ENCODE measurements at regions not wholly inside any gene's neighbourhood (a gene's known extent, or its start where the extent isn't known, plus 50 kb on each side); places are given as distances from the start of the nearest gene placed in this dataset.

DNA sequence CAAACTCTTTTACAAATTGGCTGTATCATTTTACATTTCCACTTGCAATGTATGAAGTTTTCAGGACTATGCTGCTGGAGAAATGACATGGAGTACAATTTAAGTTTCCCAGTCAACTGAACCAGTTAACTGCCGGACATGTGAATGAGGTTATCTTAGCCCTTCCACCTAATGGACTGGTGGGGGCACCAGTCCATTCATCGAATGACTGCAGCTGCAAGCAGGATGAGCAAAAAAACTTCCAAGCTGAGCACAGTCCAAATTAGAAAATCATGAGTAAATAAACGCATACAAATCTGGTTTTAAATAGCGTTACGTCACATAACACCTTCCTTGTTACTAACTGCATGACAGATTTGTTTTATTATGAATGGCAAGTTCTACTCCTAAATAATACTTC lies 1131.5 kb downstream of the PCDH18 start:
- Histone ChIP-seq H3K9me3 (ENCODE audit: control insufficient read depth, insufficient read depth, low read length) (no peaks in the 10 kb centered on the region; the same call in 1 of the 2 replicates), H3K27ac (ENCODE audit: low read depth, low read length) (no peak overlapping the region), H3K4me1 (ENCODE audit: control insufficient read depth, low read length) (no peaks in the 10 kb centered on the region), H3K4me2 (ENCODE audit: low read length) (no peak overlapping the region), H3K27me3 (ENCODE audit: control insufficient read depth, low read length) (no peaks in the 10 kb centered on the region), H3K79me2 (ENCODE audit: control insufficient read depth, low read length) (no peaks in the 10 kb centered on the region), H3K4me3 (ENCODE audit: low read length) (no peak overlapping the region), H3K36me3 (ENCODE audit: control insufficient read depth, low read length) (no peaks in the 10 kb centered on the region), H3F3A (ENCODE audit: control insufficient read depth, insufficient read depth) (no peaks in the 10 kb centered on the region), H4K20me1 (ENCODE audit: control insufficient read depth, insufficient read depth, low read depth, low read length) (no peaks in the 10 kb centered on the region), H3K9me2 (replicated peaks; ENCODE audit: control insufficient read depth, low read length) (no peaks in the 10 kb centered on the region)
- TF ChIP-seq, protein P1, sequence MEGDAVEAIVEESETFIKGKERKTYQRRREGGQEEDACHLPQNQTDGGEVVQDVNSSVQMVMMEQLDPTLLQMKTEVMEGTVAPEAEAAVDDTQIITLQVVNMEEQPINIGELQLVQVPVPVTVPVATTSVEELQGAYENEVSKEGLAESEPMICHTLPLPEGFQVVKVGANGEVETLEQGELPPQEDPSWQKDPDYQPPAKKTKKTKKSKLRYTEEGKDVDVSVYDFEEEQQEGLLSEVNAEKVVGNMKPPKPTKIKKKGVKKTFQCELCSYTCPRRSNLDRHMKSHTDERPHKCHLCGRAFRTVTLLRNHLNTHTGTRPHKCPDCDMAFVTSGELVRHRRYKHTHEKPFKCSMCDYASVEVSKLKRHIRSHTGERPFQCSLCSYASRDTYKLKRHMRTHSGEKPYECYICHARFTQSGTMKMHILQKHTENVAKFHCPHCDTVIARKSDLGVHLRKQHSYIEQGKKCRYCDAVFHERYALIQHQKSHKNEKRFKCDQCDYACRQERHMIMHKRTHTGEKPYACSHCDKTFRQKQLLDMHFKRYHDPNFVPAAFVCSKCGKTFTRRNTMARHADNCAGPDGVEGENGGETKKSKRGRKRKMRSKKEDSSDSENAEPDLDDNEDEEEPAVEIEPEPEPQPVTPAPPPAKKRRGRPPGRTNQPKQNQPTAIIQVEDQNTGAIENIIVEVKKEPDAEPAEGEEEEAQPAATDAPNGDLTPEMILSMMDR (IDR thresholded peaks at IDR 0.05; ENCODE audit: low read depth, low read length, poor library complexity, severe bottlenecking), result no peak
- TF ChIP-seq EZH2phosphoT487 (IDR thresholded peaks at IDR 0.05; ENCODE audit: borderline replicate concordance, low read length), result no peak

DNA sequence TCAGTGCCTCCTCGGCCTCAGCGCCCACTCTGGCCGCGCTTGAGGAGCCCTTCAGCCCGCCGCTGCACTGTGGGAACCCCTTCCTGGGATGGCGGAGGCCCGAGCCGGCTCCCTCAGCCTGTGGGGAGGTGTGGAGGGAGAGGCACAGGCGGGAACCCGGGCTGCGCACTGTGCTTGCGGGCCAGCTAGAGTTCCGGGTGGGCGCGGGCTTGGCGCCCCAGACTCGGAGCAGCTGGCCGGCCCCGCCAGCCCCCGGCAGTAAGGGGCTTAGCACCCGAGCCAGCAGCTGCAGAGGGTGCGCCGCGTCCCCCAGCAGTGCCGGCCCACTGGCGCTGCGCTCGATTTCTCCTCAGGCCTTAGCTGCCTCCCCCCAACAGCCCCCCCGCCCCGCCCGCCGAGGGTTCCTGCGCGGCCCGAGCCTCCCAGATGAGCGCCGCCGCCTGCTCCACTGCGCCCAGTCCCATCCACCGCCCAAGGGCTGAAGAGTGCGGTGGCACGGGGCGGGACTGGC lies 1137.0 kb downstream of the PCDH18 start:
- Histone ChIP-seq H3K27ac (ENCODE audit: low read depth, low read length) (no peak overlapping the region), H4K20me1 (ENCODE audit: control insufficient read depth, insufficient read depth, low read depth, low read length) (no peaks in the 10 kb centered on the region), H3K36me3 (ENCODE audit: control insufficient read depth, low read length) (no peaks in the 10 kb centered on the region), H3K9me2 (replicated peaks; ENCODE audit: control insufficient read depth, low read length) (no peaks in the 10 kb centered on the region), H3K27me3 (ENCODE audit: control insufficient read depth, low read length) (no peaks in the 10 kb centered on the region), H3K79me2 (ENCODE audit: control insufficient read depth, low read length) (no peaks in the 10 kb centered on the region), H3K9me3 (ENCODE audit: control insufficient read depth, insufficient read depth, low read length) (no peaks in the 10 kb centered on the region; the same call in 1 of the 2 replicates), H3K4me1 (ENCODE audit: control insufficient read depth, low read length) (no peaks in the 10 kb centered on the region), H3K4me2 (ENCODE audit: low read length) (no peak overlapping the region), H3F3A (ENCODE audit: control insufficient read depth, insufficient read depth) (no peaks in the 10 kb centered on the region), H3K4me3 (ENCODE audit: low read length) (no peak overlapping the region)
- TF ChIP-seq, protein P1 (IDR thresholded peaks at IDR 0.05; ENCODE audit: low read depth, low read length, poor library complexity, severe bottlenecking), result no peak
- TF ChIP-seq EZH2phosphoT487 (IDR thresholded peaks at IDR 0.05; ENCODE audit: borderline replicate concordance, low read length), result no peak

DNA sequence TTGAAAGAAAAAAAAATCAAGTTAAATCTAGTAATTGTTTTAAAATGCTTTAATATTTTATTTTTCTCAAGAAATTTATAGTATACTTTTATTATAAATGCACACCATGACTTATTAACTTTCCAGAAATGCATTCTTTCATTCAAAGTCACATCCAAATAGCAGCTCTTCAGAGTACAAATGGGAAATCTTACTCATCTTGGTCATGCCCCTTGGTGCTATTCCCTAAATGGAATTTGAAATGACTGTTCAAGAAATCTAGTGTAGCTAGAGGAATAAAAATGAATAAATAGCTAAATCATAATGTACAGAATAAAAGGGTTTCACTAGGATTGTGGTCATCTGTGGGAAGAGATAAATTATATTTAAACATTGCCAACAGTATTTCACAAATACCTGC lies 1139.7 kb downstream of the PCDH18 start:
- H3K79me2 ChIP-seq (ENCODE audit: control insufficient read depth, low read length), result no peaks in the 10 kb centered on the region
- no peaks in the 10 kb centered on the region for H3K4me1 ChIP-seq (ENCODE audit: control insufficient read depth, low read length)
- H3K9me3 ChIP-seq (ENCODE audit: control insufficient read depth, insufficient read depth, low read length), result no peaks in the 10 kb centered on the region; the same call in 1 of the 2 replicates
- no peaks in the 10 kb centered on the region for H3K36me3 ChIP-seq (ENCODE audit: control insufficient read depth, low read length)
- no peaks in the 10 kb centered on the region for H3K9me2 ChIP-seq (replicated peaks; ENCODE audit: control insufficient read depth, low read length)
- H3F3A ChIP-seq (ENCODE audit: control insufficient read depth, insufficient read depth), result no peaks in the 10 kb centered on the region
- no peak overlapping the region for H3K4me3 ChIP-seq (ENCODE audit: low read length)
- H3K4me2 ChIP-seq (ENCODE audit: low read length), result no peak overlapping the region
- H3K27ac ChIP-seq (ENCODE audit: low read depth, low read length), result no peak overlapping the region
- no peaks in the 10 kb centered on the region for H3K27me3 ChIP-seq (ENCODE audit: control insufficient read depth, low read length)
- TF ChIP-seq EZH2phosphoT487 (IDR thresholded peaks at IDR 0.05; ENCODE audit: borderline replicate concordance, low read length), result no peak
- TF ChIP-seq, protein P1 (IDR thresholded peaks at IDR 0.05; ENCODE audit: low read depth, low read length, poor library complexity, severe bottlenecking), result no peak
- no peaks in the 10 kb centered on the region for H4K20me1 ChIP-seq (ENCODE audit: control insufficient read depth, insufficient read depth, low read depth, low read length)
